CD4-positive, alpha-beta T cell (primary cell): ENCODE measurements at regions not wholly inside any gene's neighbourhood (a gene's known extent, or its start where the extent isn't known, plus 50 kb on each side); places are given as distances from the start of the nearest gene placed in this dataset.

Source experiments
- ATAC-seq: fragments of 200-7000 bp; cut with Tn5 transposase; one replicate; pipeline ENCODE4 v1.10.0; 2022; ENCODE audit warnings: mild to moderate bottlenecking; ENCODE audit not compliant: poor library complexity
- CTCF ChIA-PET: fragments of 350-600 bp; sonication (Branson Sonifier 250); formaldehyde crosslinking; loops from one replicate; lab custom pipeline; 2021; ENCODE audit warnings: antibody characterized with exemption, inconsistent platforms; lab: Charles Lee
- POLR2A ChIA-PET: fragments of 350-600 bp; sonication (Branson Sonifier 250); formaldehyde crosslinking; loops from one replicate; lab custom pipeline; 2021; ENCODE audit warnings: antibody characterized with exemption, inconsistent platforms; lab: Charles Lee
- DNase-seq, 14 experiments: peaks; one replicate each; pipeline ENCODE4 v3.0.0-alpha.2; 2013 to 2020; ENCODE audit warnings: mixed read lengths in 2 of 14
- H3K27ac ChIP-seq, 2 donors: one replicate each; pipeline versions ENCODE4 v1.5.1 to v1.7.0; 2013; ENCODE audit warnings: low read length in 2 of 2, low read depth in 1 of 2, mild to moderate bottlenecking in 1 of 2
- H3K27me3 ChIP-seq, 2 experiments: 1 replicate in 1 of 2; 2 replicates in 1 of 2; pipeline versions ENCODE4 v1.6.1 to v1.7.0; 2013; ENCODE audit warnings: low read length in 2 of 2, control low read depth in 1 of 2, mild to moderate bottlenecking in 1 of 2, moderate library complexity in 1 of 2; ENCODE audit not compliant: insufficient read depth in 2 of 2, control insufficient read depth in 1 of 2
- H3K36me3 ChIP-seq: one replicate; pipeline ENCODE4 v1.6.1; 2013; ENCODE audit warnings: low read length, control low read depth; ENCODE audit not compliant: insufficient read depth
- H3K4me1 ChIP-seq: one replicate; pipeline ENCODE4 v1.6.1; 2013; ENCODE audit warnings: low read length, control low read depth; ENCODE audit not compliant: insufficient read depth
- H3K4me3 ChIP-seq: one replicate; pipeline ENCODE4 v1.5.1; 2013; ENCODE audit warnings: mild to moderate bottlenecking, low read length, moderate library complexity
- H3K9me3 ChIP-seq, 2 experiments: 1 replicate in 1 of 2; 2 replicates in 1 of 2; pipeline versions ENCODE4 v1.6.1 to v1.7.0; 2013; ENCODE audit warnings: low read length in 2 of 2, mild to moderate bottlenecking in 2 of 2, control low read depth in 1 of 2, moderate library complexity in 1 of 2; ENCODE audit not compliant: control insufficient read depth in 1 of 2, insufficient read depth in 1 of 2
- H3K27ac Mint-ChIP-seq: one replicate; pipeline ENCODE4 v1.8.0; 2020; ENCODE audit warnings: mixed read lengths
- H3K27me3 Mint-ChIP-seq: one replicate; pipeline ENCODE4 v1.8.0; 2021; ENCODE audit warnings: mixed read lengths
- H3K36me3 Mint-ChIP-seq: one replicate; pipeline ENCODE4 v1.8.0; 2021; ENCODE audit warnings: low read depth, mixed read lengths
- H3K4me1 Mint-ChIP-seq: one replicate; pipeline ENCODE4 v1.8.0; 2021; ENCODE audit warnings: low read depth, mixed read lengths
- H3K4me3 Mint-ChIP-seq: one replicate; pipeline ENCODE4 v1.8.0; 2020; ENCODE audit warnings: mild to moderate bottlenecking, mixed read lengths
- H3K9me3 Mint-ChIP-seq: one replicate; pipeline ENCODE4 v1.8.0; 2020; ENCODE audit warnings: mixed read lengths
- intact Hi-C, 2 experiments: fragments of 100-400 bp; cut with DNase I in 1 of 2; cut with micrococcal nuclease in 1 of 2; formaldehyde crosslinking; loops; one replicate each; pipeline versions ENCODE4 v1.15.1 to v1.9.0; 2023 to 2025; cut with DNase I, micrococcal nuclease
- TF ChIP-seq, protein P1 (sequence below): fragments of 200-600 bp; IDR thresholded peaks from one replicate; pipeline ENCODE4 v1.8.0; 2022; ENCODE audit warnings: antibody characterized with exemption, mild to moderate bottlenecking

- intact Hi-C loops: no loop called here
- H3K27me3 Mint-ChIP-seq: peaks cover 20% of the 10 kb centered on the region
- TF ChIP-seq, protein P1, sequence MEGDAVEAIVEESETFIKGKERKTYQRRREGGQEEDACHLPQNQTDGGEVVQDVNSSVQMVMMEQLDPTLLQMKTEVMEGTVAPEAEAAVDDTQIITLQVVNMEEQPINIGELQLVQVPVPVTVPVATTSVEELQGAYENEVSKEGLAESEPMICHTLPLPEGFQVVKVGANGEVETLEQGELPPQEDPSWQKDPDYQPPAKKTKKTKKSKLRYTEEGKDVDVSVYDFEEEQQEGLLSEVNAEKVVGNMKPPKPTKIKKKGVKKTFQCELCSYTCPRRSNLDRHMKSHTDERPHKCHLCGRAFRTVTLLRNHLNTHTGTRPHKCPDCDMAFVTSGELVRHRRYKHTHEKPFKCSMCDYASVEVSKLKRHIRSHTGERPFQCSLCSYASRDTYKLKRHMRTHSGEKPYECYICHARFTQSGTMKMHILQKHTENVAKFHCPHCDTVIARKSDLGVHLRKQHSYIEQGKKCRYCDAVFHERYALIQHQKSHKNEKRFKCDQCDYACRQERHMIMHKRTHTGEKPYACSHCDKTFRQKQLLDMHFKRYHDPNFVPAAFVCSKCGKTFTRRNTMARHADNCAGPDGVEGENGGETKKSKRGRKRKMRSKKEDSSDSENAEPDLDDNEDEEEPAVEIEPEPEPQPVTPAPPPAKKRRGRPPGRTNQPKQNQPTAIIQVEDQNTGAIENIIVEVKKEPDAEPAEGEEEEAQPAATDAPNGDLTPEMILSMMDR: no peak
- CTCF ChIA-PET: no interaction called here
- H3K4me3 ChIP-seq: no peak overlapping the region
- no peak overlapping the region for H3K27ac ChIP-seq
- no peak overlapping the region for H3K27ac Mint-ChIP-seq
- no peaks in the 10 kb centered on the region for H3K27me3 ChIP-seq
- H3K4me1 Mint-ChIP-seq: no peaks in the 10 kb centered on the region
- no peak overlapping the region for H3K4me3 Mint-ChIP-seq
- no peaks in the 10 kb centered on the region for H3K36me3 ChIP-seq
- no peaks in the 10 kb centered on the region for H3K9me3 Mint-ChIP-seq
- ATAC-seq: no peak
- H3K4me1 ChIP-seq: no peaks in the 10 kb centered on the region
- H3K9me3 ChIP-seq: no peaks in the 10 kb centered on the region
- POLR2A ChIA-PET: no interaction called here
- H3K36me3 Mint-ChIP-seq: no peaks in the 10 kb centered on the region
- no peak for DNase-seq
These were observed 483.2 kb downstream of the ADRA2A start for GRCh38 chr10:111560027-111560426.

- ATAC-seq (no peak), DNase-seq (no peak)
- H3K27ac Mint-ChIP-seq: no peak overlapping the region
- H3K36me3 Mint-ChIP-seq: no peaks in the 10 kb centered on the region
- H3K4me1 Mint-ChIP-seq: no peaks in the 10 kb centered on the region
- no peak overlapping the region for H3K4me3 ChIP-seq
- no peaks in the 10 kb centered on the region for H3K27me3 ChIP-seq
- ChIA-PET POLR2A (no interaction called here), CTCF (interaction anchor here (1.1 kb wide), 1 partner anchor 11 kb away, joined by 3 read pairs; no protein-coding TSS in a partner anchor)
- TF ChIP-seq, protein P1: no peak
- H3K27ac ChIP-seq: no peak overlapping the region
- no peaks in the 10 kb centered on the region for H3K36me3 ChIP-seq
- H3K4me1 ChIP-seq: no peaks in the 10 kb centered on the region
- no peaks in the 10 kb centered on the region for H3K9me3 ChIP-seq
- intact Hi-C loops: no loop called here
- no peaks in the 10 kb centered on the region for H3K9me3 Mint-ChIP-seq
- H3K4me3 Mint-ChIP-seq: no peak overlapping the region
- peaks cover 20% of the 10 kb centered on the region for H3K27me3 Mint-ChIP-seq
These were observed 484.3 kb downstream of the ADRA2A start for GRCh38 chr10:111561124-111561523.

DNA sequence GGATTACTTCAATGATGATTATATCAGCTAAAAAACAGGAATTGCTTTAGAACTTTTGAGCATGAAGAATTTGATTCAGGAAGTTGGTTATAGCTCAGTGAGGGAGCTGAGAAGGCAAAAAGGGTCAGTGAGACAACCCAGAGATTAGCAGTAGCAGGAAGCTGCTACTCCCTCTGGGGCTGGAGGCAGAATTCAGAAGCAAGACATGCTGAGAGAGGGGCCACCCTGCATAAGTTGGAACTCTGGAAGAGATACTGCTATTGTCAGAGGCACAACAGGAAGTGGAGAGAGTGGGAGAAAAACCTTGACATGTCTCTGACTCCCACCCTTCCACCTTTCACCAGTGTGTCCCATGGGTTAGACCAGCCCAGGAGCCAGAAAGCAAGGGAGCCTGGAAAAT, 488.7 kb downstream of the ADRA2A start:
- Mint-ChIP-seq H3K9me3 (no peaks in the 10 kb centered on the region), H3K27ac (no peak overlapping the region), H3K27me3 (peaks cover 12% of the 10 kb centered on the region), H3K36me3 (no peaks in the 10 kb centered on the region), H3K4me1 (no peaks in the 10 kb centered on the region), H3K4me3 (no peak overlapping the region)
- H3K27me3 ChIP-seq: no peaks in the 10 kb centered on the region
- intact Hi-C loops: no loop called here
- TF ChIP-seq, protein P1: no peak
- ChIA-PET CTCF (no interaction called here), POLR2A (no interaction called here)
- H3K4me3 ChIP-seq: no peak overlapping the region
- H3K9me3 ChIP-seq: no peaks in the 10 kb centered on the region
- H3K36me3 ChIP-seq: no peaks in the 10 kb centered on the region
- H3K27ac ChIP-seq: no peak overlapping the region
- DNase-seq: no peak
- ATAC-seq: no peak
- no peaks in the 10 kb centered on the region for H3K4me1 ChIP-seq
